MCF 10A (cell line): ENCODE measurements at regions not wholly inside any gene's neighbourhood (a gene's known extent, or its start where the extent isn't known, plus 50 kb on each side); places are given as distances from the start of the nearest gene placed in this dataset.

ENCODE experiments used
- BruUV-seq: library from RNA; stranded (reverse); fragments of 400-500 nt; replicated peaks from 2 replicates; lab custom pipeline; 2021; lab: Mats Ljungman, UMichigan
- CTCF ChIA-PET: fragments of 300-600 bp; sonication (Branson Sonifier 250); formaldehyde crosslinking; extraction: SDS; loops from one replicate; lab custom pipeline; 2021; ENCODE audit warnings: antibody characterized with exemption, inconsistent platforms; lab: Yijun Ruan, JAX
- POLR2A ChIA-PET: fragments of 300-600, 350-650 bp; sonication (Branson Sonifier 250); formaldehyde crosslinking; extraction: SDS; loops from one replicate; lab custom pipeline; 2020; ENCODE audit warnings: antibody characterized with exemption, inconsistent platforms; lab: Yijun Ruan, JAX
- DNase-seq: peaks from one replicate; pipeline ENCODE4 v3.0.0-alpha.2; 2018; ENCODE audit not compliant: unreplicated experiment
- H3K27ac Mint-ChIP-seq: one replicate; pipeline ENCODE4 v1.8.0; 2022; ENCODE audit warnings: mild to moderate bottlenecking, low read depth, mixed read lengths; ENCODE audit not compliant: unreplicated experiment
- H3K27me3 Mint-ChIP-seq: one replicate; pipeline ENCODE4 v1.8.0; 2022; ENCODE audit warnings: mixed read lengths; ENCODE audit not compliant: insufficient read depth, unreplicated experiment
- H3K36me3 Mint-ChIP-seq: one replicate; pipeline ENCODE4 v1.8.0; 2022; ENCODE audit warnings: mild to moderate bottlenecking, moderate library complexity, mixed read lengths; ENCODE audit not compliant: insufficient read depth, unreplicated experiment
- H3K4me1 Mint-ChIP-seq: one replicate; pipeline ENCODE4 v1.8.0; 2022; ENCODE audit warnings: mixed read lengths; ENCODE audit not compliant: insufficient read depth, unreplicated experiment
- H3K4me3 Mint-ChIP-seq: one replicate; pipeline ENCODE4 v1.8.0; 2022; ENCODE audit warnings: mild to moderate bottlenecking, moderate library complexity, mixed read lengths; ENCODE audit not compliant: unreplicated experiment
- H3K9me3 Mint-ChIP-seq: one replicate; pipeline ENCODE4 v1.8.0; 2022; ENCODE audit warnings: mixed read lengths; ENCODE audit not compliant: unreplicated experiment
- CTCF ChIP-seq: fragments of 200-600 bp; IDR thresholded peaks from one replicate; pipeline ENCODE4 v1.8.0; 2022; ENCODE audit warnings: antibody characterized with exemption, mild to moderate bottlenecking; ENCODE audit not compliant: unreplicated experiment
- intact Hi-C: fragments of 100-400 bp; cut with micrococcal nuclease; formaldehyde crosslinking; loops from 2 replicates; pipeline ENCODE4 v1.14.1; 2022

- H3K27me3 Mint-ChIP-seq = no peaks in the 10 kb centered on the region
- no peak for DNase-seq
- no TSS peak for BruUV-seq
- H3K4me1 Mint-ChIP-seq = no peaks in the 10 kb centered on the region
- no peak overlapping the region for H3K27ac Mint-ChIP-seq
- TF ChIP-seq CTCF = no peak
- CTCF ChIA-PET = no interaction called here
- H3K4me3 Mint-ChIP-seq = no peak overlapping the region
- intact Hi-C loops = no loop called here
- POLR2A ChIA-PET = no interaction called here
- H3K9me3 Mint-ChIP-seq = no peaks in the 10 kb centered on the region
- H3K36me3 Mint-ChIP-seq = no peaks in the 10 kb centered on the region
These were observed 476.6 kb upstream of the SGCD start for GRCh38 chr5:155850370-155850769.

- no peaks in the 10 kb centered on the region for H3K27me3 Mint-ChIP-seq
- POLR2A ChIA-PET = no interaction called here
- H3K36me3 Mint-ChIP-seq = no peaks in the 10 kb centered on the region
- no TSS peak for BruUV-seq
- CTCF ChIA-PET = interaction anchor here (0.6 kb wide), 1 partner anchor 724 kb away, joined by 3 read pairs; no protein-coding TSS in a partner anchor
- no peak overlapping the region for H3K4me3 Mint-ChIP-seq
- H3K9me3 Mint-ChIP-seq = no peaks in the 10 kb centered on the region
- H3K4me1 Mint-ChIP-seq = no peaks in the 10 kb centered on the region
- no peak for DNase-seq
- intact Hi-C loops = no loop called here
- no peak overlapping the region for H3K27ac Mint-ChIP-seq
- no peak for TF ChIP-seq CTCF
These were observed 460.0 kb upstream of the SGCD start for GRCh38 chr5:155866971-155867370.

GRCh38 chr5:155867522-155868088, 459.4 kb upstream of the SGCD start:
- Mint-ChIP-seq H3K4me1 (peaks cover 2% of the 10 kb centered on the region), H3K27ac (no peak overlapping the region), H3K9me3 (no peaks in the 10 kb centered on the region), H3K27me3 (no peaks in the 10 kb centered on the region), H3K36me3 (no peaks in the 10 kb centered on the region), H3K4me3 (no peak overlapping the region)
- POLR2A ChIA-PET = no interaction called here
- TF ChIP-seq CTCF = no peak
- DNase-seq = no peak
- BruUV-seq = no TSS peak
- intact Hi-C loops = no loop called here
- CTCF ChIA-PET = interaction anchor here (0.7 kb wide), 1 partner anchor 16 kb away, joined by 3 read pairs; no protein-coding TSS in a partner anchor

GRCh38 chr5:155870636-155871035, 456.3 kb upstream of the SGCD start:
- Mint-ChIP-seq H3K4me1 (peaks cover 7% of the 10 kb centered on the region), H3K4me3 (no peak overlapping the region), H3K27me3 (no peaks in the 10 kb centered on the region), H3K9me3 (no peaks in the 10 kb centered on the region), H3K36me3 (no peaks in the 10 kb centered on the region), H3K27ac (no peak overlapping the region)
- ChIA-PET POLR2A (no interaction called here), CTCF (interaction anchor here (0.8 kb wide), 1 partner anchor 170 kb away, joined by 4 read pairs; no protein-coding TSS in a partner anchor)
- BruUV-seq = no TSS peak
- no peak for DNase-seq
- intact Hi-C loops = no loop called here
- no peak for TF ChIP-seq CTCF
